ENCODE measurements at regions not wholly inside any gene's neighbourhood (a gene's known extent, or its start where the extent isn't known, plus 50 kb on each side); places are given as distances from the start of the nearest gene placed in this dataset.

DNA sequence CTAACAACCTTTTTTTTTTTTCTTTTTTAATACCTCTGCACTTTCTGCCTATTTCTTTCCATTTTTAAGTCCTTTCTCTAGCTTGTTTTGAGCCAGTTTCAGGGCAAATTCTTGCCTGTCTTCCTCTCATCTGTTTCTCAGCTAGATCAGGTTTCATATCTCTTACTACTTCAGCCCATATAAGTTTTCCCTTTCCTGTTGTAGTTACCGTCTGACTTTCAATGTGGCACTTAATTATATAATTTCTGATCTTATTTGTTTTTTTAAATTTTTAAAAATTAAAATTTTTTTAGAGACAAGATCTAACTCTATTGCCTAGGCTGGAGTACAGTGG is 104.7 kb upstream of the ELL2 start:
- TF ChIP-seq, protein P1, sequence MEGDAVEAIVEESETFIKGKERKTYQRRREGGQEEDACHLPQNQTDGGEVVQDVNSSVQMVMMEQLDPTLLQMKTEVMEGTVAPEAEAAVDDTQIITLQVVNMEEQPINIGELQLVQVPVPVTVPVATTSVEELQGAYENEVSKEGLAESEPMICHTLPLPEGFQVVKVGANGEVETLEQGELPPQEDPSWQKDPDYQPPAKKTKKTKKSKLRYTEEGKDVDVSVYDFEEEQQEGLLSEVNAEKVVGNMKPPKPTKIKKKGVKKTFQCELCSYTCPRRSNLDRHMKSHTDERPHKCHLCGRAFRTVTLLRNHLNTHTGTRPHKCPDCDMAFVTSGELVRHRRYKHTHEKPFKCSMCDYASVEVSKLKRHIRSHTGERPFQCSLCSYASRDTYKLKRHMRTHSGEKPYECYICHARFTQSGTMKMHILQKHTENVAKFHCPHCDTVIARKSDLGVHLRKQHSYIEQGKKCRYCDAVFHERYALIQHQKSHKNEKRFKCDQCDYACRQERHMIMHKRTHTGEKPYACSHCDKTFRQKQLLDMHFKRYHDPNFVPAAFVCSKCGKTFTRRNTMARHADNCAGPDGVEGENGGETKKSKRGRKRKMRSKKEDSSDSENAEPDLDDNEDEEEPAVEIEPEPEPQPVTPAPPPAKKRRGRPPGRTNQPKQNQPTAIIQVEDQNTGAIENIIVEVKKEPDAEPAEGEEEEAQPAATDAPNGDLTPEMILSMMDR (IDR thresholded peaks at IDR 0.05; ENCODE audit: unreplicated experiment): no peak
- Mint-ChIP-seq H3K27me3 (no peaks in the 10 kb centered on the region), H3K4me1 (ENCODE audit: low read depth) (peaks cover 16% of the 10 kb centered on the region), H3K4me3 (ENCODE audit: low read depth) (no peak overlapping the region), H3K36me3 (ENCODE audit: insufficient read depth) (no peaks in the 10 kb centered on the region), H3K27ac (no peak overlapping the region), H3K9me3 (ENCODE audit: low read depth) (no peaks in the 10 kb centered on the region)
- no peak for DNase-seq (ENCODE audit: low spot score, unreplicated experiment)

GRCh38 chr5:96065685-96066385 is 104.2 kb upstream of the ELL2 start:
- H3K9me3 Mint-ChIP-seq (ENCODE audit: low read depth): no peaks in the 10 kb centered on the region
- DNase-seq (ENCODE audit: low spot score, unreplicated experiment): no peak
- no peaks in the 10 kb centered on the region for H3K27me3 Mint-ChIP-seq
- no peaks in the 10 kb centered on the region for H3K36me3 Mint-ChIP-seq (ENCODE audit: insufficient read depth)
- peaks cover 16% of the 10 kb centered on the region for H3K4me1 Mint-ChIP-seq (ENCODE audit: low read depth)
- H3K27ac Mint-ChIP-seq: no peak overlapping the region
- no peak overlapping the region for H3K4me3 Mint-ChIP-seq (ENCODE audit: low read depth)
- TF ChIP-seq, protein P1 (IDR thresholded peaks at IDR 0.05; ENCODE audit: unreplicated experiment): no peak

- DNase-seq (ENCODE audit: low spot score, unreplicated experiment): no peak
- Mint-ChIP-seq H3K4me3 (ENCODE audit: low read depth) (no peak overlapping the region), H3K9me3 (ENCODE audit: low read depth) (no peaks in the 10 kb centered on the region), H3K27me3 (no peaks in the 10 kb centered on the region), H3K36me3 (ENCODE audit: insufficient read depth) (no peaks in the 10 kb centered on the region), H3K4me1 (ENCODE audit: low read depth) (peaks cover 16% of the 10 kb centered on the region), H3K27ac (no peak overlapping the region)
- TF ChIP-seq, protein P1 (IDR thresholded peaks at IDR 0.05; ENCODE audit: unreplicated experiment): no peak
Observed at GRCh38 chr5:96064877-96065276, 103.2 kb upstream of the ELL2 start.

GRCh38 chr5:96062836-96063235 is 101.2 kb upstream of the ELL2 start:
- DNase-seq (ENCODE audit: low spot score, unreplicated experiment): no peak
- no peak overlapping the region for H3K4me3 Mint-ChIP-seq (ENCODE audit: low read depth)
- no peaks in the 10 kb centered on the region for H3K27me3 Mint-ChIP-seq
- no peak overlapping the region for H3K27ac Mint-ChIP-seq
- no peaks in the 10 kb centered on the region for H3K9me3 Mint-ChIP-seq (ENCODE audit: low read depth)
- TF ChIP-seq, protein P1 (IDR thresholded peaks at IDR 0.05; ENCODE audit: unreplicated experiment): no peak
- H3K36me3 Mint-ChIP-seq (ENCODE audit: insufficient read depth): no peaks in the 10 kb centered on the region
- H3K4me1 Mint-ChIP-seq (ENCODE audit: low read depth): peaks cover 16% of the 10 kb centered on the region

DNA sequence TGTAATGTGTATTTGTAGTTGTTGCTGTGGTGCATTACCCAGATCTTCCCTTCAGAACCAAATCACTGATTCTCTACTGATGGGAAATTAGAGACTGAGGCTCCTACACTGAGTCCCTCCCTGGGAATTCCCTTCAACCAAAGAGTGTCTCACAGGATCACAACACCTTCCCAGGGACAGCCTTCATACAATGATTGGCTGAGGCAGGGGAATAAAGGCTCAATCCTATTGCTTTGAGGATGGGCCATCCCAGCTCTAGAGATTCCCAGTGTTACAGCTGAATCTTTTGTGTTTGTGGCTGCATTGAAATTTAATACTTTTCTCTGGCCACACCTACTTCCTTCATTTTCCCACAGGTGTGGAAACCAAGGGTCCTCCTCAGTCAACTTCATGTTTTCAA is 96.4 kb upstream of the ELL2 start:
- no peak for DNase-seq (ENCODE audit: low spot score, unreplicated experiment)
- Mint-ChIP-seq H3K4me1 (ENCODE audit: low read depth) (peaks cover 7% of the 10 kb centered on the region), H3K4me3 (ENCODE audit: low read depth) (no peak overlapping the region), H3K36me3 (ENCODE audit: insufficient read depth) (no peaks in the 10 kb centered on the region), H3K27ac (no peak overlapping the region), H3K27me3 (peaks cover 3% of the 10 kb centered on the region), H3K9me3 (ENCODE audit: low read depth) (no peaks in the 10 kb centered on the region)
- TF ChIP-seq, protein P1 (IDR thresholded peaks at IDR 0.05; ENCODE audit: unreplicated experiment): no peak
